ENCODE measurements at regions not wholly inside any gene's neighbourhood (a gene's known extent, or its start where the extent isn't known, plus 50 kb on each side); places are given as distances from the start of the nearest gene placed in this dataset.

DNA sequence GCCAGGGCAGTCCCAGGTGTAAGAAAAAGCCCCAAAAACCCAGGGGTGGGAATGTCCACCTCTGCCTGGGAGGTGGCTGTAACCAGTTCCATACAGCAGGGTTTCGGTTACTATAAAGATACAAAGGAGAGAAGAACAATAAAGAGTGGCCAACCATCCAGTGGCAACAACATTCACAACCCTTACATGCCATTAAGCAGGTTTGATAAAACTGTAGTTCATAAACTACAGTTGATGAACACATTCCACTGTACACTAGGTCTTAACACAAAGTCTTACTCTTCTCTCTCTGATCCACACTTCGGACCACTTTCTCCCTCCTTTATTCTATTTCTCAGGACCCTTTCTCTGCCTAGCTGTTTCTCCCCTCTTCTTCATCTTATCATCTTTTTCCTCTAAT, 152.0 kb downstream of the TLE3 start:
- no peak for DNase-seq (ENCODE audit: low read depth, low spot score)

DNA sequence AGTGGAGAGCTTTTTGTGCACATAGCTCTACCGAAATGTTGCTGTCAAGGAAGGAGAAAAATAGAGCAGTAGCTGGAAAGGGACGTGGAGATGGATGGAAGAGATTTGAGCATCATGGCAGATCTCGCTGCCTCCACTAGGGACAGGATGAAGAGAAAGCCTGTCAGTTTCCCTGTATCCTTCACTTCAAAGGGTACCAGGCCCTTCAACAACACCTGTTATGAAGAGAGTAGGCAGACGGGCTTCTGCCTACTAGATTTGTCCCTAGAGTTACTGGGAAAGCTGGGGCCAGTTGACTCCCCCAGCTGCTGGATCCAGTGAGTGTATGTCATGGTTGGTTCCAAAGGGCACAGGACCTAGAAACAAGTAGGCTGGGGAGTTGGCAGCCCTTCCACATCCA, 150.8 kb downstream of the TLE3 start:
- DNase-seq (ENCODE audit: low read depth, low spot score): no peak

DNA sequence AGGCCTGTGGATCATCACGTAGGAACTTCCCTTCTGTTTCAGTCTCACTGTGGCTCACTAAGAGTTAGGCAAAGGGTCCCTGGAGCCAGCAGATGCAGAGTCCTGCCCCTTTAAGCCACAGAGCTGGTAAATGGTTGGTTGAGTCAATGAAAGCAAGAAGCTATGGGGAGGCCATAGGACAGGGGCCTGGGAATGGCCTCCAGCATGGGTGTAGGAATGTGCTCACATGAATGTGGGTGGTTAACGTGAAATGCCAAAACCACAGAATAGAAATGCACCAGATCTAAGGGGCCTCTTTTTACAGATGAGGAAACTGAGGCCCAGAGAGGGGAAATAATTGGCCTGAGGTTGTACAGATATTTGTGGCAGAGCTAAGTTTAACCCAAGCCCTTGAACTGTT, 150.3 kb downstream of the TLE3 start:
- DNase-seq (ENCODE audit: low read depth, low spot score): no peak

DNA sequence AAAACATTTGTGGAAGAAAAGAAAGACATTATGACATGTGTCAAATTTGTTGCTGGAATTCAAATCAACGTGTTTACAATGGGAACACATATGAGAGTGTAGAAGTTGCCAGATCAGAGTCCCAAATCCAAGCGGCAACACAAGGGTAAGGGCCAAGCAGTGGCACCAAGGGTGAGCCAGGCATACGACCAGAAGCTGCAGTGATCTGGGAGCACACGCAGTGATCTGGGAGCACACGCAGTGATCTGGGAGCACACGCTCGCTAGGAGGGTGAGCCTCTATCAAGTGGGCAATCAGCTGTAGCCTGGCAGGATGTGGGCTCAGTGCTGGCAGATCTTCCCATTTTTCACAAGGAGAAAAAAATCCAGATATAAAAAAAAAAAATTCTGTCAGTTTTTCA, 148.2 kb downstream of the TLE3 start:
- no peak for DNase-seq (ENCODE audit: low read depth, low spot score)

DNA sequence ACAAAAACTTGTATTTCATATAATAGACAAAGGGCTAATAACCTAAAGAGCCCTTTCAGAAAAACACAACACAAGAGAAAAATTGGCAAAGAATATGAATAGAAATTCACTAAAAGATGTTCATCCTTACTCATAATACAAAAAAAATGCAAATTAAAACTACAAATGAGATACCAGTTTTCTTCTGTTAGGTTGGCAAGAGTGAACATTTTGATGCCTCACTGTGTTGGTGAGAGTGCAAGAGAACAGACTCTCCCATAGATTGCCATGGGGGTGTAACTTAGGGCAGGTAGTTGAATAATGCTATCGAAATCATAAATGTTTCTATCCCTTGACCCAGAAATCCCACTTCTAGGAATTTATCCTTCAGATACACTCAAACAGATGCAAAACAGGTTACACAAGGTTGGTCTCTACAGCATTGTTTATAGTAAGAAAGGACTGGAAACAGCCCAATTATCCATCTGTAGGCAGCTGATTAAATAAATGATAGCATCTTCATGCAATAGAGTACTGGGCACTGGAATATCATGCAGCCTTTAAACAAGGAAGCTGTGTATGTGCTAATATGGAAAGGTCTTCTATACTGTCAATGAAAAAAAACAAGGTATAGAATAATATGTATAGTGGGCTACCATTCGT, 146.3 kb downstream of the TLE3 start:
- DNase-seq (ENCODE audit: low read depth, low spot score): no peak

DNA sequence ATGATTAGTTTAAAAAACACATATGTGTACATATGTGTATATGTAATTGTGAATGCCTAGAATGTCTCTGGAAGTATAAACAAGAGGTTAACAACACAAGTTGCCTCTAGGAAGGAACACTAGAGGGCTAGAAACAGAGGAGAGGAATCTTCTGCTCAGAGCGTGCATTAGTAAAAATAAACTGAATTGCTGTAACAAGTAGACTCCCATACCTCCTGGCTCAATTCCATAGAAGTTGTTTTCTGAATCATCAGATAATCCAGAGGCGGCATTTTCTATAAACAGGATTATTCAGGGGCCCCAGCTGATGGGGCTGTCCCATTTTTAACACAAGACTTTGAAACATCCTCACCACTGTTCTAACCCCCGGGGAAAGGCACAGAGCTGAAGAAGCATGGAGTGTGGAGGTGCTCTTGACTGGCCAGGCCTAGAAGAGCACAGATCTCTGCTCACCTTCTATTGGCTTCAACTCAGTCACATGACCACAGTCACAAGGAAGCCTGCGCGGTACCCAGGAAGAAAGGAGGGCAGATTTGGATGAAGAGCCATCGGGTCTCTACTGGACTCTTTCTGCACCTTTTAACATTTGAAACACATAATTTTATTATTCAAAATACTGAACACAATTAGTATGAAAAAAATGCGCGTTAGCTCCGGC, 145.7 kb downstream of the TLE3 start:
- DNase-seq (ENCODE audit: low read depth, low spot score): no peak

DNA sequence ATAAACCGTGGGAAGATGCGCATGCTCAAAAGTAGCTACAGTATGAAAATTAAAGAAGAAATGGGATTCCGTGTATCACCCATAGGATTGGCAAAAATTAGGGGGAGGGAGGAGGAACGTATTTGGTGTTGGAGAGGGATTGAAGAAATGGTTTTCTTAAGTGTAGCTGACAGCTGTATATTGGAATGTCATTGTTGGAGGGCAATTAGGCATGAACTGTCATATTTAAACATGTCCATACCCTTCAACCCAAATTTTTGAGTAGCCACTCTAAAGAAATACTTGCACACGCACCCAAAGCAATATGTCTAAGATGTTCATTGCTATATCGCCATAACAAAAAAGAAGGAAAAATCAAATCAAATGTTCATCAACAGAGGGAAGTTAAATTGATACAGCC, 144.7 kb downstream of the TLE3 start:
- DNase-seq (ENCODE audit: low read depth, low spot score): no peak

DNA sequence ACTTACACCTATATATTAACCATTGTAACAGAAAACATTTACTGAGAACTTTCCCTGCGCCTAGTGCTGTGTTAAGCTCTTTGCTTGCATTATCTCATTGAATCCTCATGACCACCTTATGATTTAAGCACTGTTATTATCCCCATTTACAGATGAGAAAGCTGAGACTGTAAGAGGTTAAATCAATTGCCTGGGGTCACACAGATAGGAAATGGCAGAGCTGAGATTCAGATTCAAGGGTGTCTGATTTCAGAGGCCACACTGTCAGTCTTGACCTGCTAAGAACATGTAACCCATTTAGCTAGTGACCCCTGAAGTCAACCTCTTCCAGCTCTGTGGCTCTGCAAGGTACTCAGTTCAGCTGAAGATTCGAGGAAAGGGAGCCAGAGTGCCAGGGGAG, 143.9 kb downstream of the TLE3 start:
- no peak for DNase-seq (ENCODE audit: low read depth, low spot score)

DNA sequence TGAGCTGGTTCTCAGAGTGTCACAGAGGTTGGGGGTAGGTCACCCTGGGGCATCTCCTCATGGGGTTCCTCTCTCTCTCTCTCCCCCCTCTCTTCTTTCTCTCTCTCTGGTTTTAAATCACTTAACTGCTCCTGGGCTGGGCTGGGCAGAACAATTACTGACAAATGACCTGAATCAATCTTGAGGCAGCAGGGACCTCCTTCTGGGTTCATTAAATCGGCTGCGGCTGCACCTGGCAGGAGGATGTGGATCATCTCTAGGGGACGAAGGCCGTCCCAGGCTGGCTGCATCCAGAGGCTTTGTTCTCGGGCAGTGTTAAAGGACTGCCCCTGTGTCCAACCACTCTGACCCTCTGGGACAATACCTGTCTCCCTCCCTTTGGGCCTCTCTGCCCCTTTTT, 143.1 kb downstream of the TLE3 start:
- DNase-seq (ENCODE audit: low read depth, low spot score): no peak

DNA sequence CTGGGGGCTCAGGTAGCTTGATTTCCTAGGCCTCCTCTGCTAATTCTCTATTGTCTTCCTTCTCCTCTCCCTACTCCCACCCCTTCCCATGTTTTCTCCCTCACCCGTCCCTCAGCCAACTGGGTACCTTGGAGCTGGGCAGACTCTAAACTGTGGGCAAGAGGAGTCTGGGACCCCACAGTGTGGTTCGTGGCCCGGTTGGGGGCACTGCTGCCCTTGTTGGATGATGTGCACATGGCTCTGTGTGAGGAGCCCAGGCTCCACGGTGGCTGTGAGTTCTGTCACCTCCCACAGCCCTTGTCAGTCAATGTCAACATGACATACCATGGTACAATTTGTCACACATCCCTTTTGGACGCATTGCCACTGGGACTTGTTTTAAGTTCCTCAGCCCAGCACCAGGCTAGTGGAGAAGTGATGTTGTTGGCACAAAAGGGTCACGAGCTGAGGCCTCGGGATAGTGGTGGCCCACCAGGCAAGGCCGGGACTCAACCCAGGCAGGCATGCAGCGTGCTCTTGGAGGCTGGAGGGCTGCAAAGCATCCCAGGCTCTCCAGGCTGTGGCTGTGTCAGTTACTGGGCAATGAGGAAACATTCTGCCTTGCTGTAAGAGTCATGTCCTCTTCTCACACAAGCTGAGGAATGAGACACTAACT, 142.3 kb downstream of the TLE3 start:
- DNase-seq (ENCODE audit: low read depth, low spot score): no peak

DNA sequence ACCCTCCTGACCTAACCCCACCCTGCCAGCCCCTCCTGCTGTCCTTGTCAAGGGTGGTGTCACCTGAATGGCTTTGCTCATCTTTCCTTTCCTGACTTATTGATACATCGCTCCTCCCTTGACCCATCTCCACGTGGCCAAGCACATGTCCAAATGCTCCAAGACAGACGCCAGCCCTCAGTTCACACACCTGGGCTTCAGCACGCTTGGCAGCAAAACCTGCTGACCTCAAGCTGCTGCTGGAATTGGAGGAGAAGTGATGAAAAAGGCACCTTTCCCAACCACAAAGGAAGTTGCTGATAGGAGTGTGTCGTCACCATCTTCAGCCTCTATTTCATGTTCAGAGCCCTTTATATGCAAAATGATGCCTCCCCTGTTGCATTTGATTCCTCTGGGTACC, 141.3 kb downstream of the TLE3 start:
- DNase-seq (ENCODE audit: low read depth, low spot score): no peak

DNA sequence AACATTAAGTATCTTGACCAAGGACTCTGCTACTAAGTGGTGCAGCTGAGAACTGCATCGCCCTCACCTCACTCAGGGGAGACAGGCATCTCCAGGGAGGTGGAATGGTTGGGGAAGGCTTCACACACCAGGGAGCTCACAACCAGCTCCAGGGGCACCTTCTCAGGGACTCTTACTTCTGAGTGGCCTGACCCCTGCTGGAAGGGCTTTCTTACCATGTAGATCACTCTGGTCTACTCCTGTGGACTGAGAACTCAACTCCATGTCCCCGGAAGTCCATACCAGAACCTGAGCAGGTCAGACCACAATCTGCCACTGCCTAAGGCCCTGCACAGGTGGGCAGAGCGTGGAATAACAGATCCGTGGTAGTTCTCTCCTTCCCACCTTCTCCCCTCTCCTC, 140.5 kb downstream of the TLE3 start:
- no peak for DNase-seq (ENCODE audit: low read depth, low spot score)

DNA sequence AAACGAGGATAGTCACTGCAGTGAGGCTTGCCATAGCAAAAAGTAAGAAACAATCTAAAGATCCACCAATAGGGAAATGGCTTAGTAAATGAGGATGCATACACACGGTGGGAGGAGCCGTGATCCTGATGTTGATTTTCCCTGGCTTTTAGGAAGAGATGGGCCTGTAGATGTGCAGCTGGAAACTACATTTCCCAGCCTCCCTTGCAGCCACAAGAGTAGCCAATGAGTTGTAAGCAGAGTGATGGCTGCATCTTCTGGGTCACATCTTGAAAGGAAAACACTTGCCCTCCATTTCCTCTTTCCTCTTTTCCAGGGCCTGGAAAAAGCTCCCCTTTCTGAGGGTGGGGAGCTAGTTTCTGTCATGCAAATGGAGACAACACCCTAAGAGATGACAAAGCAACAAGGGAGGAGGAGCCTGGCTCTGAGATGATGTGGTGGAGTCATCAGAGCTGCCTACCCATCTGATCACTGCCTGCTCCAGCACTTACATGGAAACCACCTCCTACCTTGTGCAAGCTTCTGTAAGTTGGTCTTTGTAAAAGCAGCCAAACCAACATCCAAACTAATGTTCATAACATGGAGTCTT, 139.1 kb downstream of the TLE3 start:
- no peak for DNase-seq (ENCODE audit: low read depth, low spot score)

DNA sequence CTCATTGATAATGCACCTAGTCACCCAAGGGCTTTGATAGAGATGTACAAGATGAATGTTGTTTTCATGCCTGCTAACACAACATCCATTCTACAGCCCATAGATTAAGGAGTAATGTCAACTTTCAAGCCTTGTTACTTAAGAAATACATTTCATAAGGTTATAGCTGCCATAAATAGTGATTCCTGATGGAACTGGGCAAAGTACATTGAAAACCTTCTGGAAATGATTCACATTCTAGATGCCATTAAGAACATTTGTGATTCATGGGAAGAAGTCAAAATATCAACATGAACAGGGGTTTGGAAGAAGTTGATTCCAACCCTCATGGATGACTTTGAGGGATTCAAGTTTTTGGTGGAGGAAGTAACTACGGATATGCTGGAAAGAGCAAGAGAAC, 135.2 kb downstream of the TLE3 start:
- DNase-seq (ENCODE audit: low read depth, low spot score): no peak

DNA sequence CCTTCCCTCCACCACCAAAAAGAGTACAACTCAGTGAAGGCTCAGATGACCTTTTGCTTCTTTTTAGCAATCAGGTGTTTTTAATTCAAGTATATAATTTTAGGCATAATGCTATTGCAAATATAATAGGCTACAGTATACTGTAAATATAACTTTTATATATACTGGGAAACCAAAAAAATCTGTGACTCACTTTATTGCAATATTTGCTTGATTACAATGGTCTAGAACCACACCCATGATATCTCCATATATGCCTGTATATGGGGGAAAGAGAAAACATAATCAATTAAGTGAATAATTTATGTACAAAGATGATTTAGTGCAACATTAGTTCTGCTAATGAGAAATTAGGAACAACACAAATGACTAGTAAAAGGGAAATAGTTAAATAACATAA, 134.3 kb downstream of the TLE3 start:
- DNase-seq (ENCODE audit: low read depth, low spot score): no peak

DNA sequence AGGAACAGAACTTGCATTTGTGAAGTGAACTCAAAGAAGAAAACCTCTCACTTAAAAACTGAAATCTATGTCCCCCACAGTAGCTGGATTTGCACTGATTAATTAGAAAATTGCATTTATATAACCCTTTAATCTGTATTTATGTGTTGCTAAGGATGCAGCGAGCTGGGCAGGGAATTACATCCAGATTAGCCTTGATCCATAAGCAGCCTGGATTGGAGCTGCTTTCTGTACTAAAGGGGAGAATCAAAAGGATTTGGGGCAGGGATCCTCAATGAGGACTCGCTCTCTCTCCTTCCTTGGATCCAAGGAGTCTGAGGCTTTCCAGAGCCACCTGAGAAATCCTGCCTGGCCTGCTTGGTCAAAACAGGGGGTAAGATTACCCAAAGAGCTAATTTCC, 125.9 kb downstream of the TLE3 start:
- DNase-seq (ENCODE audit: low read depth, low spot score): no peak

DNA sequence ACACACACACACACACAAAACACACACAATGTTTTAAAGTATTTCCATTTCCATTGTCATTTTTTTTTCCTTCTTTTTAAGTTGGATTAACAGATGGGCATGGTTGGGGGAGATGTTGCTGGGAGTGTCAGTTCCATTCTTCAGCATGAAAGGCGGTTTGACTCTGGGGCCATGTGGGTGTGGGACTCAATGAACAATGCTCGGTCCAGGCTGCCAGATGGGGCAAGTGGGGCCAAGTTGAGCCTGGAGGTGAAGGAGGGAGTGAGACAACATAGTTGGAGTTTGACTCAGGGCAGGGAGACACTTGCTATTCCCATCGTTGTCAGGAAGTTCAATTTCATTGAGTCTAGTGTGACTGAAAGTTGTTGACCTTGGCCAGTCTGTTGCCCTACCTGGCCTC, 125.3 kb downstream of the TLE3 start:
- DNase-seq (ENCODE audit: low read depth, low spot score): no peak

DNA sequence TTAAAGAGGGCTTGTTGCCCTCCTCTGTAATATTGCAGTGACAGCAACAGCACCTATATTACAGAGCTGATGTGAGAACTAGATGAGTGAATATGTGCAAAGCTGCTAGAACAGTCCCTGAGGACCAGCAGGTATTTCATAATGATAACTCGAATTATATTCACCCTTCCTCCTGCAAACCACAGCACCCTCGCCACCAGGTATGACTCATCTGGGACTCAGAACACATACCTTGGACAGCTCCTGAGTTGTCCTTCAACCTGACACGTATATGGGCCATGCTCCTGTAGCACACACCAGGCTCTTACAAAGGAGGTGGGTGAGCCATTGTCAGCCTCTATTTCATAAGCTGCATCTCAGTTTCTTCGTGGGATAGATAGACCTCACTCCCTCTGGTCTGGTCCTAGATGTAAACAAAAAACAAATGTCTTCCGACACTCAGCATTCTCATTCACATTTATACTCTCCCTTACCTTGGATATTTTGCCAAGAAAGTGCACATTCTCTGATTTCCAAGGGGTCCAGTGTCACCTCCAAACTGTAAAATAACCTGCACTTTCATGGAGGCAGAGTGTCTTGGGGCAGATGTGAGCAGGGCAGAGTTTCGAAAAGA, 124.5 kb downstream of the TLE3 start:
- no peak for DNase-seq (ENCODE audit: low read depth, low spot score)

DNA sequence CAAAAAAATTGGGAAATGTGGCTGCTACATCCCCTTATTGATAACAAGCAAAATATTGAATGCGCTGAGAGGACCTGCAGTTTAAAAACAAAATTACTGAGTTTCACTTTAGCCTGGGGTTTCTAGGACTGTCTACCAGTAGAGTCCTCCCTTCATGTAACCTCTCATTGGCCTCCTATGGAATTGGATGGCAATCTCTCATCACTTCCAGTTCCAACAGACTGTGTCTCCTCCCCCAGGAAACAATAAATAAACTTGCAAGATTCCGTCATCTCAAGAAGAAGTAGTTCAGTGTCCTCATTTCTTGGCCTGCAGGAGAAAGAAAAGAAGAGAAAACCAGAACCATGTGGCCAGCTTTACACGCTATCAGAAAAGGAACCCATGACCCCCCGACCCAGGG, 123.8 kb downstream of the TLE3 start:
- DNase-seq (ENCODE audit: low read depth, low spot score): no peak

DNA sequence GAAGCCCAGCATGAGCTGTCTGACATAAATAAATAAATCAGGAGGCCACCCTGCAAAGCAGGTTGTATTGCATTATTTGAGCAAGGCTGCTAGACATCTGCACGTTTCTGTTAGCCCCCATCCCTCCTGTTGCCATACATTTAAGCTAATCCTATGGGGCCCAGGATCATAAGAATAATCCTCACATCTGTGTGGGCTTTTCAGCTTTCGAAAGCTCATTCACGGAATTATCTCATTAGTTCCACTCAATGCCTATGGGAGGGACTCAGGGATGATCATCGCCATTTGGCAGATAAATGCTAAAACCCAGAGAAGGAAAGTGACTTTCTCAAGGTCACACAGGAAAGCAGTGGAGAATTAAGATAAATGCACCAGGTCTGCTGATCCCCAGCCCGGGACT, 123.4 kb downstream of the TLE3 start:
- no peak for DNase-seq (ENCODE audit: low read depth, low spot score)

DNA sequence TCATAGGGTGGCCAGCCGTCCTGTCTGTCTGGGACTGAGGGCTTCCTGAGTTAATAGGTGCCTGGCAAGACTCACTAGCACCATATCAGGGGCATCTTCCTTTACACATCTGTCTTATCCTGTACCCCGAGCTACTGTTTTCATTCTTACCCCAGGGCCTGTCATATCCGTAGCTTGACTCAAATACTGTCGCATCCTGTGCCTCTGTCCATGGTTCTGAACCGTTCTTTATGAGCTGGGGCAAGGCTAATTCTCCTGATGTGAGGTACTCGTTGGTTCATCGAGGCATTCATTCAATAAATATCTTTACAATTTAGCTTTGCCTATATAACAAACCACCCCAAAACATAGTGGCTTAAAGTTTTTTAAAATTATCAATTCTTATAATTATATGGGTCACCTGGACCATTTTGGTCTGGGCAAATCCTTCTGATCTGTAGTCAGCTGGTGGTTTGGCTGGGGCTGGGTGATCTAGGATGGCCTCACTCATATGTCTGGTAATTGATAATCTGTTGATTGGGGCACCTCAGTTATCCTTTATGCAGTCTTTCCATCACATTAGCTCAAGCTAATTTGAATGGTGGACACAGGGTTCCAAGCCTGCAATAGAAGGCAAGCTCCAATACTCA, 121.2 kb downstream of the TLE3 start:
- DNase-seq (ENCODE audit: low read depth, low spot score): peak; percentile 24

DNA sequence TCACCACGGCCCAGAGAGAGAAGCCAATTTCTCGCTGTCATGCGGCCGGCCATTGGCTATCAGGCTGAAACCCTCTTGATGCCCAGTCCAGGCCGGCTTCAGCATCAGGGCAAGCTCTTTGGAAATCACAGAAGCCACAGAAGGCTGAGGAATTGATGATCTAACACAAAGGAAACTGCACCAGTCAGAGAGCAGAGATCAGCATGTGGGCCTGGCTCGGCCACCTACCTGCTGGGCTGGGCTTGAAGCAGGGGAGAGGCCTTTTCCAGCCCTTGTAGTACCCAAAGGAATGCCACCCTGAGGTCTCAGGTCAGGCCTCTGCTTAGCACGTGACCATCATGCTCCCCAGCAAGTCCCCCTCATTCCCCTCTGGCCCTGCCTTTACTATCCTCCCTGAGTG, 119.1 kb downstream of the TLE3 start:
- DNase-seq (ENCODE audit: low read depth, low spot score): no peak

Data from smooth muscle cell of the brain vasculature (primary cell).